GM12801 (cell line): ENCODE measurements at regions not wholly inside any gene's neighbourhood (a gene's known extent, or its start where the extent isn't known, plus 50 kb on each side); places are given as distances from the start of the nearest gene placed in this dataset.

ENCODE experiments used
- CTCF ChIP-seq: IDR thresholded peaks from one replicate; pipeline ENCODE4 v1.5.1; 2011; ENCODE audit warnings: control low read depth; ENCODE audit not compliant: insufficient read length; ENCODE audit errors: extremely low read depth

DNA sequence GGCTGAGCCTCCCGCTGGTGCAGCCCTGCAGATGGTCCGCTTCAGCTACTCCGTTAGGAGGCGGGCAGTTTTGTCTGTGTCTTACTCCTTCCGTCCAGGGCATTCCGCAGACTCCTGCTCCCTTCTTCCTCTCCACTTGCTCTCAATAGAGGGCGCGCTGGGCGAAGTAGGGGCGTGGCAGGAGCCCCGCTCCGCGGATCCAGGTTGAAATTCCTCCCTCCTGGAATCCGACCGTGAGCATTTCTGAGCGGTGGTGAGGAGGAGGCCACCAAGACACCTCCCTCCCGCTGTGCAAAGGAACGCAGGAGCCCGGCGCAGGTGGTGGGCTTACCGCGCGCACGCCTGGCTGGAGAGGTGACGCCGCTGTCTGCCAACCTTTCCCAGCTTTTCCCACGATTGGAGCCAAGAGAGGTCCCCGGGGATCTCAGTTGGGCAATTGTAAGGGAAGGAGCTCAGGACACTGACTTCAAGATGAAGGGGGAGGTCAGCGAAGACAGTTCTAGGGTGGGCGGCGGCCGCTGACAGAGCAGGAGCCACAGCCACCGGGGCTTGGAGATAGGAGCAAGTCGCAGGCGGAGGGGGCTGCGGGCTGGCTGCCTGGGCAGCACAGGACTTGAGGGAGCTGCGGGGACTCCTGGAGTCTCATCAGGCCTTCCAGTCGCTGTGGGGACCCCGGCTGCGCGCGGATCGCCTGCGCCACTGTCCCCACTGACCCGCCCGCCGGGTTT is 1011.3 kb downstream of the XPNPEP1 start:
- TF ChIP-seq CTCF, result no peak

- TF ChIP-seq CTCF, result no peak
Measured at GRCh38 chr10:108908096-108908495, 1015.2 kb downstream of the XPNPEP1 start.

DNA sequence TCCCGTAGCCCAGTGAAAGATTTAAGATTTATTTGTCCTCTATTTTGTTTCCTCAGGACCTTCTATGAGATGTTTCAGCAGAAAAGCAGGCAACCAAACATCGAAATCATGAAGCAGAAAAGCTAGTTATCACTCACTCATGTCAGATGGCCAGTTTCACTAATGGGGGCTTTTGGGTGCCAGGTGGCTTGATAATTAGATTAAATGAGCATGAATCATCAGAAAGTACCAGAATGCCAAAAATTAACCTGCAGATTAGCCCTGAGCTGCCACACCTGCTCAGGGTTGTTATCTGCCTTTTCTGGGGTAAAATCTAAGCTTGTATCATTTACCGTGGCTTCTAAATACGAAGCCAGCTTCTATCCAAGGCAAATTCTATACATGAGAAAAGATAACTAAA is 1017.5 kb downstream of the XPNPEP1 start:
- no peak for TF ChIP-seq CTCF

DNA sequence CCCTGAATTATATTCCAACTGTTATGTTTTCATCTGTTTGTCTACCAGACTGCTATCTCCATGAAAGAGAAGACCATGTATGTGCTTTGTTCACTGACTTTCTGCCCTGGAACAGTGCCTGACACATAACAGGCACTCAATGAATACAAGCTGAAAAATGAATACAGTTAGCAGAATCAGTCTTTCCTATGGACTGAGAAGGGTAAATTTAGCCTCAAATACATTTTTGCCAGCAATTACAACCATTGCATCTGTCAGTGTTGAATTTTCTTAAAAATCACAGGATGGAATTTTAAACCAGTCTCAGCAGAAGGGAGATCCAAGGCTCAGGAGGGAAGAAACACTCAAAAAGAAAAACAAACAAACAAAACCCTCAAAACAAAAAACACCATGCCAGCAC is 1018.1 kb downstream of the XPNPEP1 start:
- TF ChIP-seq CTCF, result no peak

DNA sequence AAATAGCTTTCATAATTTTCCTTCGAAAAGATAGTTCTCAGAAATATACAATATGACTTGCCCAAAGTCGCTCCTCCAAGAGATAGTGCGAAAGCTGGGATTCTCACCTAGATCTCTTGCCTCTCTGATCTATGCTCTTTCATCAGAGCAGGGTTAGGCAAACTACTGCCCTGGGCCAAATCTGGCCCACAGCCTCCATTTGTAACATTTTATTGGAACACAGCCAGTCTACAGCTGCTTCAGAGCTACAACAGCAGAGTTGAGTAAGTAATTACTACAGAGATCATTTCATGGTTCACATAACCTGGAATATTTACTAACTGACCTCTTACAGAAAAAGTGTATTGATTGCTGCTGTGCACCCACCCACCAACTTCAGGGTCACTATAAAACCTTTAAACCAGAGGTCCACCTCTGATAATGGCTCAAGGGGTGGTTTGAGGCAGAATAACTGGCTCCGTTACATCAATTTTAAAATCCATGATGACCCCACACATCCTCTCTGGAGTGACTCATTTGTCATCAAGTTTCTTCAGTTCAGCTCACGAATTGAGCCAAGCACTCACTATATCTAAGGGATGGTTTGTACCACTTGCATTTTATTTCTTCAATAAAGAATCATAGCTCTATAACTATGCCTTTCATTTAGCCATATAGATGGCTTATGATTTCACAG is 1019.0 kb downstream of the XPNPEP1 start:
- TF ChIP-seq CTCF, result no peak

GRCh38 chr10:108902619-108903285 is 1020.6 kb downstream of the XPNPEP1 start:
- TF ChIP-seq CTCF, result no peak

GRCh38 chr10:108901781-108902618 is 1021.3 kb downstream of the XPNPEP1 start:
- no peak for TF ChIP-seq CTCF
